ENCODE measurements at regions not wholly inside any gene's neighbourhood (a gene's known extent, or its start where the extent isn't known, plus 50 kb on each side); places are given as distances from the start of the nearest gene placed in this dataset.
"Not testable (repeated sequence)": the region's sequence is repeated elsewhere in the genome, so short reads cannot be mapped to it uniquely, and the experiment has no call there.

GRCh38 chr3:75325716-75326115, 338.4 kb upstream of the FRG2C start:
- no peak for DNase-seq

GRCh38 chr3:75327453-75327852, 336.7 kb upstream of the FRG2C start:
- DNase-seq: no peak

DNA sequence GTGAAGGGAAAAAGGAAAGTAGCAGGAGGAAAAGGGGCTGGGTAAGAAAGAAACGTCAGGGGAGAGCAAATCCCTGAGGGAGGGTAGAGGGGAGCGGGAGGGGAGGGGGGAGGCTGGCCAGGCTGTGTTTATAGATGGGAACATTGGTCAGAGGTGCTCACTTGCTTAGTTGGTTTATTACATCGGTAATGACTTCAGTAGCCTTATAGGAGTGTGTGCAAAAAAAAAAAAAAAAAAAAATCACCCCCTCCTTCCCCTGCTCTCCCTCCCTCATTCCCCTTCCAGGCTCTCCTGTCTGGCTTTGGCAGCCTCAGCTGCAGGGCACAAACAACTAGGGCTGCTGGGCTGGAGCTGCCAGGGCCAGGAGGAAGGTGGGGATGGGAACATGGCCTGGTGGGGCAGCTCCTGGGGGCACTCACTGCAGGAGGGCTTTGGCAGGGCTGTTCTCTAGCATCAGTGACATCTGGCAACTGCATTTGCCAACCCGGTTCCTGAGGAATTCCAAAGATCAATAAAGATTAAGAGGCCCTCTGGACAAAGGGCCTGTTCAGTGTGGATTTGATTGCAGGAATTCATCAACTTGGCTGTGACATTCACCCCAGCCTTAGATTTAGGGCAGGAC, 334.5 kb upstream of the FRG2C start:
- no peak for DNase-seq

GRCh38 chr3:75330446-75330845, 333.7 kb upstream of the FRG2C start:
- not testable (repeated sequence) for DNase-seq

GRCh38 chr3:75332090-75332489, 332.0 kb upstream of the FRG2C start:
- not testable (repeated sequence) for DNase-seq

GRCh38 chr3:75332794-75333193, 331.3 kb upstream of the FRG2C start:
- no peak for DNase-seq

DNA sequence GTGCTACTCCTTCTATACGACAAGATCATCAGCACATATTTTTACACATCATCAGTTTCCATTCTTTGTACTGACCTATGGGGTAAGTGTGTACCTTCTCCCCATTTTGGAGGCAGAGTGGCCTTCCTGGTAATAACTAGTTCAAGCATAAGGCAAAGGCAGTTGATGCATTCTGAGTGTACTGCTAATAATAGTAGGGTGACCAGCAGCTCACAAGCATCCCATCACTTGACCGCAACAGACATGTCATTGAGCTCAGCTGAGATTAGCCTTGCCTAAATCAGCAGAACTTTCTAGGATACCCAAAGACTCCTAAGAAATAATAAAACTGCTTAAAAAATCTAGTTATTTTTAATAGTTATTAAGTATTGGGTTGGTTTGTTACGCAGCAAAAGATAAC, 329.8 kb upstream of the FRG2C start:
- no peak for DNase-seq

GRCh38 chr3:75337226-75337900, 326.8 kb upstream of the FRG2C start:
- DNase-seq: no peak

DNA sequence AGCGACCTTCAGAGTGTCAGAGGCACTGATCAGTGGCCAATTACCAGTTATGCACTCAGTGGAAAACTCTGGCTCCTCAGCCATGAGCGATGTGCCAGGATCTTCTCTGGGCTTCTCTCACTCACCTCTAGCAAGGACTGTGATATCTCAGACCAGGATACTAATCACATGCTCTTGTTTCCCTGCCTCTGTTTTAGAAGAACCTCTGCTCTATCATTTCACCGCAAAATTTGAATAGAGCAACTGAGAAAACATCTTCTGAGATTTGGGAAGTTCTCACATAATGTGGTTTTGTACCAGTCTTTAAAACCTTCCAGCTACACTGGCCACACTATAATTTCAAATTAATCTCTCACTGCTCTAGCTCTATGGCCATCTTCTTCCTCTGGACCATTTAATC, 325.8 kb upstream of the FRG2C start:
- DNase-seq: no peak

- no peak for DNase-seq
Observed at GRCh38 chr3:75341324-75342067, 322.6 kb upstream of the FRG2C start.

DNA sequence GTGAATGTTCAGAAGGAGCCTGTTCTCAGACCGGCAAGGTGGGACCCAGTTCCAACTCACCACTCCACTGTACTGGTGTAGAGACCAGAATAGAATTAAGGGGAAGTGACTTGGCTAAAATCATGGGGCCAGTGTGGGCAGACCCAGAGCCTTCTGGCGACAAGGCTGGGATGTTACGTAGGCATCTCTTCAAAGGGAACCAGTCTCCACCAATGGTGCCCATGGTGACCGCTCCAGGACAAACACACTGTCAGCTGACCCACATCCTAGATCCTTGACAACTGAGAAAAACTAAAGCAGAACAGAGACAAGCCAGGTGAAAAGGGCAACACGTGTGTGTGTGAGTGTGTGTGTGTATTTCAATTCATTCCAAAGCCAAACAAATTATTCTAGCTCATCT, 321.7 kb upstream of the FRG2C start:
- no peak for DNase-seq

GRCh38 chr3:75350536-75350935, 313.6 kb upstream of the FRG2C start:
- not testable (repeated sequence) for DNase-seq

GRCh38 chr3:75362086-75362784, 301.9 kb upstream of the FRG2C start:
- not testable (repeated sequence) for DNase-seq

- DNase-seq: not testable (repeated sequence)
Observed at GRCh38 chr3:75372964-75373363, 291.2 kb upstream of the FRG2C start.

- DNase-seq: not testable (repeated sequence)
Observed at GRCh38 chr3:75379840-75380239, 284.3 kb upstream of the FRG2C start.

DNA sequence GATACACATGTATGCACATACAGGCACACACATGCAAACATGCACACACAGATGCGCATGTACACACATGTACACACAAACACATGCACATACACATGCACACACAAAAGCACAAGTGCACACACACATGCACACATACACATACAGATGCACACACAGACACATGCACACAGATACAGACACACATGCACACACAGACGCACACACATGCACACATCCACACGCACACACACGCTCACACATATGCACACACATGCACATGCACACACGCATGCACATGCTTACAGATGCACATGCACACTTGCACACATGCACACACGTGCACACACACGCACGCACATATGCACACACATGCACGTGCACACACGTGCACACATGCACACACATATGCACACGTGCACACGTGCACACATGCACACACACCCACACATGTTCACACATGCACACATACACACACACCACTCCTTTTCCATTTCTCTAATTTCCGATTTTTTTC, 283.8 kb upstream of the FRG2C start:
- DNase-seq: no peak

DNA sequence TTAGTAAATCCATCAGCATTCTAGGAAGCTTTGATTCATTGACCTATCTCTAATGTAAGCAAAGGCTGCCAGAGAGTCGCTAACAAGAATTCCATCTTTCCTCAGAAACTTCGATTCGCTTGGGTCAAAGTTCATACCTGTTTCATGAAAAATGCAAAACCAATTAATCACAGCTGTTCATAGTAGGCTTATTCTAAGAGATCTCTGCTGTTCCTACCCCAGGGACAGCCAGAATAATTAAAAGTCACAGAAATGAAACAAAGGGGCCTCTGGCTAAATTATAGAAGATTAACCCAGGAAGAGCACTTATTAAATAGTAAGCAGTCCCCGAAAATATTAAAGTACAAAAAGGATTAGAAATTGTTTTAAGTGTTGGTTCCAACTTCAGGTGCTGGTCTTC, 280.1 kb upstream of the FRG2C start:
- not testable (repeated sequence) for DNase-seq

DNA sequence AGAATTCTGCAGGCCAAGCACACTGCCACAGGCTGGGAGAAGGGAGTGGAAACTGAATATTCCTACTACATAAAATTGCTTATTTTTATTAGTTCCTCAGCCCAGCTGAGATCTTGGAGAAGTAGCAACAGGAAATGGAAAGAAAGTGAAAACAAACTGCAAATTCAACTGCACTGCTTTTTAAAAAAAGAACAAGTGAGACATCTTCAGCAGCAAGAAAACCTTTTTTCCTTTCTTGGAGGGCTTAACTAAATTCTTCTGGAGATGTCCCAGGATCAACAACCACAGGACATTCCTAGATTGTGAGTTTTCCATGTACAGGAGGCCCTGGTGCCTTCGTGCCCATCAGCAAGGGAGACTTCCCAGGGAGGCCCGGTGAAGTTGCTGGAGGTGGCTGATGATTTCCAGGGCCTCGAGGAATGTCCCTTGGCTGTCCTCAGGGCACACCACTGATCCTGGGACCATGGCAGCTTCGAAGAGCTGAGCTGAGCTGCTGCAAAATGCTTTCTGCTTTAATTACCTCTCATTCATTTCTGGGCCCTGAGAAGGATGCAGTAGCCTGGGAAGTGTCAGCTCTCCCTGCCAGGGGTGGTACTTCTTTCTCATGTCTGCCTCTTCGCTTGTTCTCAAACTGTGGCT, 275.5 kb upstream of the FRG2C start:
- DNase-seq: not testable (repeated sequence)

DNA sequence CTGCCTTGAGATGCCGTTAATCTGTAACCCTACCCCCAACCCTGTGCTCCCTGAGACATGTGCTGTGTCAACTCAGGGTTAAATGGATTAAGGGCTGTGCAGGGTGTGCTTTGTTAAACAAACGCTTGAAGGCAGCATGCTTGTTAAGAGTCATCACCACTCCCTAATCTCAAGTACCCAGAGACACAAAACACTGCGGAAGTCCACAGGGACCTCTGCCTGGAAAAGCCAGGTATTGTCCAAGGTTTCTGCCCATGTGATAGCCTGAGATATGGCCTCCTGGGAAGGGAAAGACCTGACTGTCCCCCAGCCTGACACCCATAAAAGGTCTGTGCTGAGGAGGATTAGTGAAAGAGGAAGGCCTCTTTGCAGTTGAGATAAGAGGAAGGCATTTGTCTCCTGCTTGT, 270.8 kb upstream of the FRG2C start:
- DNase-seq: not testable (repeated sequence)

- DNase-seq: not testable (repeated sequence)
Observed at GRCh38 chr3:75394102-75394501, 270.0 kb upstream of the FRG2C start.

DNA sequence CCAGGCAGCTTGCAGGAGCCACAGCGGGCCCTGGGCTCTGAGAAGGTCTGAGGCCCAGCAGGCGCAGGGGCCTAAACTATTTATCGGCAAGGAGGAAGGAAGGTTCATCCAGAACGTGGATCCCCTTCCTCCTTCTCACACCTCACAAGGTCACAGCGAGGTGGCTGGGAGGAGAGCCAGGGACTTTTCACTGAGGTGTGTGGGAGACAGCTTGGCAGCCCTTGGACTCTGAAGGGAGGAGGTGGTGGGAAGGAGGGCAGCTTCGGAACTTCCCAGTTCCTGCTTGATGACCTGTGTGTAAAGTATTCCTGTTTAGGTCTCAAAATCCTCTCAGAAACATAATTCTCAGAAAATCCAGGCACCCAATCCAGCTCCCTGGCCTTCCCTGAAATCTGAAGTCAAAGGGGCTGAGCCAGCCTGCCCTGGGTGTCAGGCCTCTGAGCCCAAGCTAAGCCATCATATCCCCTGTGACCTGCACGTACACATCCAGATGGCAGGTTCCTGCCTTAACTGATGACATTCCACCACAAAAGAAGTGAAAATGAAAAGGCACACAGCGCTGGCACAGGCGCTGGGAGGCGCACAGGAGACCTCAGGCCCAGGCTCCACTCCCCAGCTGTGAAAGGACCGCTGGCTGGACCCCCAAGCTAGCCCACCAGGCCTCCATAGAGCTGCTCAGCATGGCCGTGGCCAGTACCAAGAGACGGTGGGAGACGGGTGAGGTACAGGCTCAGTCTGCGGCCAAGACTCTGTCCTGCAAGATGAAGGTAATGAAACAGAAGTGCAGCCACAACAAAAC, 269.4 kb upstream of the FRG2C start:
- DNase-seq: not testable (repeated sequence)
